IPS-18c (cell line): ENCODE measurements at regions not wholly inside any gene's neighbourhood (a gene's known extent, or its start where the extent isn't known, plus 50 kb on each side); places are given as distances from the start of the nearest gene placed in this dataset.

Source experiments
- H3K4me3 ChIP-seq: 2 replicates; pipeline ENCODE4 v1.7.0; 2013; ENCODE audit warnings: low read depth, mild to moderate bottlenecking, low read length, moderate library complexity; ENCODE audit not compliant: insufficient read depth
- H3K9me3 ChIP-seq: one replicate; pipeline ENCODE4 v1.6.1; 2013; ENCODE audit warnings: mild to moderate bottlenecking, low read length, moderate library complexity; ENCODE audit not compliant: control insufficient read depth, insufficient read depth

GRCh38 chr5:2891781-2892180 is 140.3 kb upstream of the IRX2 start:
- no peaks in the 10 kb centered on the region for H3K9me3 ChIP-seq
- no peak overlapping the region for H3K4me3 ChIP-seq

DNA sequence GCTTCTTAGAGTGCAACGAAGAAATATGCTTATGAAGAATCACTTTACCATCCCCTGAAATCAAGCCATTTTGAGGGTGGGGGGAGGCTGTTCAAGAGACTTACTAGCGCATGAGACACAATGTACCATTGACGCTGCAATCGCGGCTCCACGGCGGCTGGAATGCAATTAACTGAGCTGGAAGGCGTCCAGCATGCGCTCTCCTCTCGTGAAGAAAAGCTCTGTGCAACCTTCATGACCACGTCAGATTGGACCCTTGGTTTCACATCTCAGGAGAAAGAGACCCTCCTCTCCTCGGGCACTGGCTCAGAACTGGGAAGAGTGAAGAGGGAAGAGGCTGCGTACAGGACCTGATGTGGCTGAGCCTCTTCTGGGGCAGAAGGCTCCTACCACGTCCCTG is 138.5 kb upstream of the IRX2 start:
- no peak overlapping the region for H3K4me3 ChIP-seq
- no peaks in the 10 kb centered on the region for H3K9me3 ChIP-seq

DNA sequence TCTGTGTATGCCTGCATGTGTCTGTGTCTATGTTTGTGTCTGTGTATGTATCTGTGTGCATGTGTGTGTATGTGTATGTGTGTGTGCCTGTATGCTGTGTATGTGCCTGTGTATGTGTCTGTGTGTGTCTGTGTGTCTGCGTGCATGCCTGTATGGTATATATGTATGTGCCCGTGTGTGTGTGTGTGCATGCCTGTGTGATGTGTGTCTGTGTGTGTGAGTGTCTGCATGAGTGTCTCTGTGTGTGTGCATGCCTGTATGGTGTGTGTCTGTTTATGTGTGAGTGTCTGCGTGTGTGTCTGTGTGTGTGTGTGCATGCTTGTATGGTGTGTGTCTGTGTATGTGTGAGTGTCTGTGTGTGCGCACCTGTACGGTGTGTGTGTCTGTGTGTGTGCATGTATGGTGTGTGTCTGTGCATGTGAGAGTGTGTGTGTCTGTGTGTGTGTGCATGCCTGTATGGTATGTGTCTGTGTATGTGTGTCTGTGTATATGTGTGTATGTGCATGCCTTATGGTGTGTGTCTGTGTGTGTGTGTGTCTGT is 137.1 kb upstream of the IRX2 start:
- H3K9me3 ChIP-seq = no peaks in the 10 kb centered on the region
- H3K4me3 ChIP-seq = no peak overlapping the region

DNA sequence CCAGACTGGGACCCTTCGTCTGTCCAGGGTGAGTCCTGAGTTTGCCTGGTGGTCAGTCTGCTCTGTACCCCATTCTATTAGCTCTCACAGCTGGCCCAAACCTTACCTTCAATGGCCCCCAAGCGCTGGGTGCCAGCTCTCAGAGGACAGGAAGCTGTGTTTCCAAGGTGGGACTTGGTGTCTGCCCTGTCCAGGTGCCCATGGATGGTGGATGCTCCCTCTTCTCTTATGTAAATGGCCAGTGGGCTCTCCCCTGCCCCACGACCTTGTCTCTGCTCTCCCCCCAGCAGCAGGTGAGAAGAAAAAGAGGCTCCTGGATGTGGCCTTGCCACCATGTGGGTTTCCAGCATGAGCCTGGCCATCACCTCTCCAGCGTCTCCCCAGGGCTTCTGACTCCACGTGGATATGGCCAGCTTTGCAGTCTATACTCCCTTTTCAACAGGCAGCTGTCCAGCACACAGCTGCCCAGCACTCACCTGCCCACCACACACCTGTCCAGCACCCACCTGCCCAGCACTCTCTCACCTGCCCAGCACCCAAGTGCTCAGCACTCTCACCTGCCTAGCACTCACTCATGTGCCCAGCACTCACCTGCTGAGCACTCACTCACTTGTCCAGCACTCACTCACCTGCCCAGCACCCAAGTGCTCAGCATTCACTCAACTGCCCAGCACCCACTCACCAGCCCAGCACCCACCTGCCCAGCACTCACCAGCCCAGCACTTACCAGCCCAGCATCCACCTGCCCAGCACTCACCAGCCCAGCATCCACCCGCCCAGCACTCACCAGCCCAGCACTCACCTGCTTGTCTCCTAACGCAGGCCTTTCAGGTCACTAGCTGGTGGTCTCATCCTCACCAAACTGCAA is 136.2 kb upstream of the IRX2 start:
- no peaks in the 10 kb centered on the region for H3K9me3 ChIP-seq
- H3K4me3 ChIP-seq = no peak overlapping the region

DNA sequence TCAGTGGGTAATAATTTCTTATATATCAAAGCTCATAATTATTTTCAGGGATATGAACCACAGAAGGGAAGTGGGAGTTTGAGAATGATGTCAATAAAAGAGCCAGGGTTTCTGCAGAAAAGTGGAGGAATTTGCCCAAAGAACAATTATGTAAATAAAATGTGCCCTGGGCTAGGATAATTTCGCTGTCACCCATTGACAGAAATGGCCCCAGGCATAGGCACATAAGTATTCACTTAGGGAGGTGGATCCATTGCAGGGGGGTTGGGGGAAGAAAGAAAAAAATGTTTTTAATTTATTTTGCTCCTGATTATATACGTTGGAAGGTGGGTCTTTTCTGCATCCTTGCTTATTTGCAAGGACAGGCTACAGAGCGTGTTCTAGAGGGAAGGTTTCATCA is 135.1 kb upstream of the IRX2 start:
- H3K9me3 ChIP-seq = no peaks in the 10 kb centered on the region
- no peak overlapping the region for H3K4me3 ChIP-seq

DNA sequence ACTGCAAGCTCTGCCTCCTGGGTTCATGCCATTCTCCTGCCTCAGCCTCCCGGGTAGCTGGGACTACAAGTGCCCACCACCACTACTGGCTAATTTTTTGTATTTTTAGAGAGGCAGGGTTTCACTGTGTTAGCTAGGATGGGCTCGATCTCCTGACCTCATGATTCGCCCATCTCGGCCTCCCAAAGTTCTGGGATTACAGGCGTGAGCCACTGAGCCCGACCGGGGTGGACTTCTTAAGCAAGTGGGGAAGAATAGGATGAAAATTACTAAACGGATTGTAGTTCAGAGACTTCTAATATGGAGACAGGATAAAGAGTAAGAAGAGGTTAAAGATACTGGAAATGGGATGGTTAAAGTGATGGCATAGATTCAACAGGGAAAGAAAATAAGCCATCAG is 132.3 kb upstream of the IRX2 start:
- H3K4me3 ChIP-seq = no peak overlapping the region
- no peaks in the 10 kb centered on the region for H3K9me3 ChIP-seq

- no peak overlapping the region for H3K4me3 ChIP-seq
- H3K9me3 ChIP-seq = no peaks in the 10 kb centered on the region
These were observed 128.2 kb upstream of the IRX2 start for GRCh38 chr5:2879701-2880100.

DNA sequence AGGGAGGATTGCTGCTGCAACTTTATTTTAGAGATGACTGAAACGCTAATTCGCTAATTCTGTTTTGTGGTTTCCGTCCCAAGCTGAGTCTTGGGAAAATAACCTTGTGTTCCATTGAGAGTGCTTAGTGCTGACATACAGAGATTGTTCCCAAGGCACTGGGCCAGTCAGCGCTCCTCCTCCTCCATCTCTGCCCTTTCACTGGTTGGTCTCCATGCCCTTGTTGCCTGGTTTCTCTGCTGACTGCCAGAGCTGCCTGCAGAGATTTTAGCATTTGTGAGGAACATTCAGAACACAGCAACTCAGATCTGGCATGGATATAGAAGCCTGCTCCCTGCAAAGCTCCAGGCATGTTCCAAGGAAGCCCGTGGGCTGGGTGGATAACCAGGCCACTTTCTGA is 126.0 kb upstream of the IRX2 start:
- no peaks in the 10 kb centered on the region for H3K9me3 ChIP-seq
- no peak overlapping the region for H3K4me3 ChIP-seq

DNA sequence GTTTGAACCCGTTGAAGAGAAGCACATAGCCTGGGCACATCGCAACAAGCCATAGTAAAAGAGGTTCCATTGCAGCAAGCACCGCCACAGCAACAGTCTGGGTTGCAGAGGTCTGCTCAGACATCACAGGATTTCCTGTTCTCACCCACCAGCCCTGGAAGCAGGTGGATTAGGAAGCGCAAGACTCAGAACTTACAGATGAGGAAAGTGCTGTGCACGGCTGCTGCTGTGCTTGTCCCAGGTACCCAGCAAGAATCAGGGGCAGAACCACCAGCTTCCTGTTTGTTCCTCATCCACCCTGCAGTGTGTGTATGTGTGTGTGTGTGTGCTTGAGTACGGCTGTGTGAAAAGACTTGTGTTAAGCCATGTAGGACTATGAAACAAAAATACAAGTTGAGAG is 124.7 kb upstream of the IRX2 start:
- H3K9me3 ChIP-seq = no peaks in the 10 kb centered on the region
- H3K4me3 ChIP-seq = no peak overlapping the region

DNA sequence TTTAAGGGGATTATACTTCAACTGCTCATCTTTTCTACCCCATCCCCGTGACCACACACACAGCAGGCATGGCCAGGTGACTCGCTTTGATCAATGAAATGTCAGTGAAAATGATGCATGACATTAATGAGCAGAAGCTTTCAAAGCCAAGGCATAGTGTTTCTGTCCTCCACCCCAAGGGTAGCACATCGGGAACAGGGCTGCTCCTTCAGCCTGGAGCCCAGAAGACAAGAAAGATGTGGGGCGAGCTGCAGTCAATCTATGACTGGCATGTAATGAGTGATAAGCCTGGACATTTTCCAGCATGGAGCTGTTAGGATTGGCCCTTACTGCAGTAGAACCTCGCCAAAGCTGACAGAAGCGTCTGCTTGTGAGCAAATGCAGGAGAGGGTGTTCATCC is 122.6 kb upstream of the IRX2 start:
- H3K9me3 ChIP-seq = no peaks in the 10 kb centered on the region
- no peak overlapping the region for H3K4me3 ChIP-seq

DNA sequence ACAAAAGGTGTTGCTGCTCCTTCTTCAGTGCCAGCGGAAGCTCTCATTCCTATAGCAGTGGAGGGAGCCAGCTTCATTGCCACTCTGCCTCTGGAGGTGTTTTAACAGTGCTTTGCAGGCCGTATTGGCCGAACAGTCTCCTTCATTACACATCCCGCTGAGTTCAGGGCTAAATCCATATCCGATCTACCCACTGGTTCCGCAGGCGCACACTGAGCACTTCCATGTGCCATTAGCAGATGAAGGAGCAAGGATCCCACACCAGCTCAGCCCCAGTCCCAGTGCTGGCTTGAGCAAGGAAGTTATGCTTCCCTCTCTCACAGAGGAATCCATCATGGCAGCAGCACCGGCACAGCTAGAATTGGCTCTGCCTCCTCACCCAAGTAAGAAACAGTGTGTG is 121.2 kb upstream of the IRX2 start:
- H3K9me3 ChIP-seq = no peaks in the 10 kb centered on the region
- no peak overlapping the region for H3K4me3 ChIP-seq

DNA sequence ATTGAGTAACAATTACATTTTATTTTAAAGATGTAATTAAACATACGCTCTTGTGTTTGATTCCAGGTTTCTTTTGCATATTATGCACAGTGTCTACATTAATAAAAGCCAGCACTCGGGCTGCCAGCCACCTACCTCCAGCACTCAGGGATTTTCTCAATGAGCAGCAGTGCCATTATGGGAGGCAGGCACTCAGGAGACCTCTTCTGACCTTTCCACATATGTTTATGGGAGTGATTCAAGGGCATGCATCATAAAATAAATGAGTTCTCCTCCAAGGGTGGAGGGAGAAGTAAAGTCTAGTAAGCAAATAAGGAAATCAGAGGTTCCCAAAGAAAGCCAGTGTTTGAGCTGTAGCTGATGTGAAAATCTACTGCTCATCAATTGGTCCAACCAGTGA is 119.8 kb upstream of the IRX2 start:
- no peaks in the 10 kb centered on the region for H3K9me3 ChIP-seq

DNA sequence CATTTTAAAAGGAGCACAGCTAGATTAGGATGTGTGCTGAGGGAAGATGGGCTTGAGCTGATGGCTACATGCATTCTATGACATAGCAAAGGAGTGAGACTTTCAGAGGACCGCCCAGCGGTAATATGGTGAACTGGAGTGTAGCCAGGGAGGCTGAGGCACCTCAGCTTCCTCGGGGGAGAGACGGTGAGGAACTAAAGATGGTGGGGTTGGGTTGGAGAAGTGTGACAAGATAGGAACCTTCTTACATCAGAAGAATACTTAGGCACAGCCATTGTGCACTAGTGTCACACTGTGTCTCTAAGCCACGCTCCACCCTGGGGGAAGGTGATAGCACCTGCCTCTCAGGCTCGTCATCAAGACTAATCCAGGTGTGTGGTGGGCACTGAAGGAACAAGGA is 118.0 kb upstream of the IRX2 start:
- Histone ChIP-seq H3K4me3 (no peak overlapping the region), H3K9me3 (no peaks in the 10 kb centered on the region)

More for the DNA sequence above, 119.8 kb upstream of the IRX2 start:
- no peak overlapping the region for H3K4me3 ChIP-seq

DNA sequence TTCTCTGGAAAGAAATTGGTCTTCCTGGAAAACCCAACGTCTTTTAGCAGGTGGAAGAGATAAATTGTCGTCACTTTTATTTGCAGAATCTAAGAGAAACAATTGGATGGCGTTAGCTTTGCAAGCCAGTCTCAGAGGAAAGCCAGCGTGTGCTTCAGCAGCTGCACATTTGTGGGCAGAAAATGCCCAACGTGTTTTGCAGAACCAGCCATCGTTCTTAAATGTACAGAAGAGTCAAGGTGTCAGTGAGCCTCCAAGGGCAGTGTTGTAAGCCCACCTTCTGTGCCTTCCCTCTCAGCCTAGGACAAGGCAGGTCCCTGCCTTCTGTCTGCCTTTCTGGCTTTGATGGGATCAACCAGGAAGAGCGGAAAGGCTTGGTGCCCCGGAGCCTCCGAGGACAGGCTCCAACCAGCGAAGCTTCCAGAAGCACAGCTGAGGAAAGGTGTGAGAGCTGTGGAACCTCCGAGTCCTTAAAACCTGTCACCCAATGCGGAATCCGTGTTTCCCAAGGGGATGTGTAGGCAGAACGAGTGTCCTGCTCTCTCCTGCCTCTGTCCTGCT is 116.0 kb upstream of the IRX2 start:
- no peaks in the 10 kb centered on the region for H3K9me3 ChIP-seq

DNA sequence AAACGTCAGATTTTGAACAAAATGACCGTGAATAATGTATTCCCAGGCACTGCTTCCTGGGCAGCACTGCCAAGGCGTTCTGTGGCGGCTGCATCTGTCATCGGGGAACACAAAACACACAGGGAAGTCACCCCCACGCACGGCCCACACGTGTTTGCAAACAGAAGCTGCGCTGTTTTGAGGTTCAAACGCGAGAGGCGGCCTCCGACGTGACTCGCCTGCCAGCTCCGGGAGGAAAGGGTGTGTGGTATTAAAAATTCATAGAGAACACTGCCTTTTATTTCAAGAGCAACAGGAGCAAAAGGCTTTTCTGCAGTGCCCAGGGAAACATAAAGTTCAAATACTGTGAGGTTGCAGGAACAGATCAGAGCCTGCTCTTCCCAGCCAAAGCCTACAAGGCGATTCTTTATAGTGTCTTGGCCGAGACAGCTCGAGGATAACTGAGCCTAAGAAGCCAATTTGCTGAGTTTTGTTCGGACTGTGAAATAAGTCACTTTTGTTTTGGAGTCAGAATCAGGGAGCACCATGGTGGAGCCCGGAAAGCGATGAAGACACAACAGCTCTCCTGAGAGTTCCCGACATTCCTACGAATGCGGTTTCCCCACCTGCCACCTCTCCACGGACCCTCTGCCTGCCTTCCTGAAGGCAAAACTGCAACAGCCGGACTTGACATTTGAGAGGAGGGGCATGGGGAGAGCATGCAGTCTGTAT is 115.3 kb upstream of the IRX2 start:
- H3K9me3 ChIP-seq = no peaks in the 10 kb centered on the region
- H3K4me3 ChIP-seq = no peak overlapping the region

More for the DNA sequence above, 116.0 kb upstream of the IRX2 start:
- H3K4me3 ChIP-seq = no peak overlapping the region

DNA sequence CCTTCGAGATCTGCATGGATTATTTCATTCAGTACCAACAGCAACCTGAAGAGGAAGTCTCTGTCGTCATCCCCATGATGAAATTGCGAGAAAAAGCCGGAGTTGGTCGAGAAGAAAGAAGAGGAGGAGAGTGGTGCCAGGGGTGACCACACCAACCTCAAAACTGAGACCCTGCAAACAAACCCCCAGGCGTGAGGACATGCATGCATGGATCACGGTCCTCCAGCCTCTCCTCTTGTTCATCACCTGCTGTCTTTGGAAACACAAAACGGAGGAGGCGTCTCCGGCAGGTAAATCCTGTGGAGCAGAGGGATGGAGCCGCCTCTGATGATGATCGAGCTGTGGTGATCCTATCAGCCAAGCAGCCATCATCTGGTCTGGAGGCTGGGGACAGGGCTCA is 114.4 kb upstream of the IRX2 start:
- no peaks in the 10 kb centered on the region for H3K9me3 ChIP-seq
- no peak overlapping the region for H3K4me3 ChIP-seq

DNA sequence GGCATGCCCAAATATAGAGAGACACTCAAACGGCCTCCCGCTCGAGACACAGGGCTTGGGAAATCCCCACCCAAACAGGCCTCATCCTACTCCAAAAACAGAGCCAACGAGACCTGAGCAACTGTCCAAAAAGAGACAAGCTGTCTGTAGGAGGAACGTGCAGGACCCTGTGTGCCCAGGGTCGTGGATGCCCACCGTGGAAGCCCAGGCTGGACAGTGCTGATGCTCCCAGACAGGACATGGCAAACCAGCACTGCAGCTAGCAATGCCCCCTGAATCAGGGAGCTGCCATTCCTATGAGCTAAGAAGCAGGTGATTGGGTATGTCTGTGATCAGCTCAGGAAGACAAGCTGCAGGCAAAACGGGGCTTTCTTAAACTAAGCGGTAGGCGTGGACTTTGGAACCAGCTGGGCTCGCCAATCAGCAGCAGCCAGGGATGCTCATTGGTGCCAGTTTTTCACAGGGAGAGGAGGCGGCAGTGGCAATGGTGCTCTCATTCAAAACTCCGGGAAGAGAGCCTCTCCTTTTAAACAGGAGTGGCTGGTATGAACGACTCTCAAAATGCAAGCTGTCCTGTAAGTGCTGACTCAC is 113.1 kb upstream of the IRX2 start:
- H3K4me3 ChIP-seq = no peak overlapping the region
- no peaks in the 10 kb centered on the region for H3K9me3 ChIP-seq
